Hepatocyte (in vitro differentiated cells): ENCODE measurements at regions not wholly inside any gene's neighbourhood (a gene's known extent, or its start where the extent isn't known, plus 50 kb on each side); places are given as distances from the start of the nearest gene placed in this dataset.
"Not testable (repeated sequence)": the region's sequence is repeated elsewhere in the genome, so short reads cannot be mapped to it uniquely, and the experiment has no call there.

Experiments used
- DNase-seq: peaks from one replicate; pipeline ENCODE4 v3.0.0-alpha.2; 2016; ENCODE audit warnings: low spot score
- H2AFZ ChIP-seq: fragments of 200-600 bp; sonication (generic); 2 replicates; pipeline ENCODE4 v1.6.0; 2016; ENCODE audit warnings: antibody characterized with exemption, mild to moderate bottlenecking
- H3K27ac ChIP-seq: fragments of 200-600 bp; sonication (generic); 2 replicates; pipeline ENCODE4 v1.5.1; 2016; ENCODE audit warnings: mild to moderate bottlenecking
- H3K27me3 ChIP-seq: fragments of 200-600 bp; sonication (generic); 2 replicates; pipeline ENCODE4 v1.6.1; 2016
- H3K36me3 ChIP-seq: fragments of 200-600 bp; sonication (generic); replicated peaks from 2 replicates; pipeline ENCODE4 v1.5.1; 2016; ENCODE audit warnings: low read depth; ENCODE audit not compliant: insufficient read depth
- H3K4me1 ChIP-seq: fragments of 200-600 bp; sonication (generic); 2 replicates; pipeline ENCODE4 v1.5.1; 2016; ENCODE audit warnings: mild to moderate bottlenecking, moderate library complexity; ENCODE audit not compliant: insufficient read depth
- H3K4me2 ChIP-seq: fragments of 200-600 bp; sonication (generic); 2 replicates; pipeline ENCODE4 v1.6.0; 2016
- H3K4me3 ChIP-seq: fragments of 200-600 bp; sonication (generic); 2 replicates; pipeline ENCODE4 v1.5.1; 2016; ENCODE audit warnings: mild to moderate bottlenecking
- H3K79me2 ChIP-seq: fragments of 200-600 bp; sonication (generic); 2 replicates; pipeline ENCODE4 v1.6.0; 2017; ENCODE audit warnings: mild to moderate bottlenecking
- H3K9me2 ChIP-seq: fragments of 200-600 bp; sonication (generic); replicated peaks from 2 replicates; pipeline ENCODE4 v1.6.0; 2017; ENCODE audit warnings: mild to moderate bottlenecking; ENCODE audit not compliant: insufficient read depth
- H3K9me3 ChIP-seq: fragments of 200-600 bp; sonication (generic); 2 replicates; pipeline ENCODE4 v1.5.1; 2016; ENCODE audit warnings: low read depth, mild to moderate bottlenecking
- H4K20me1 ChIP-seq: fragments of 200-600 bp; sonication (generic); 2 replicates; pipeline ENCODE4 v1.6.0; 2016; ENCODE audit warnings: mild to moderate bottlenecking; ENCODE audit not compliant: insufficient read depth, poor library complexity, severe bottlenecking
- CTCF ChIP-seq: fragments of 200-600 bp; sonication (generic); IDR thresholded peaks from 2 replicates; pipeline ENCODE4 v1.5.1; 2016; ENCODE audit warnings: antibody characterized with exemption, mild to moderate bottlenecking; ENCODE audit not compliant: poor library complexity
- EZH2 ChIP-seq: fragments of 200-600 bp; sonication (generic); IDR thresholded peaks from 2 replicates; pipeline ENCODE4 v1.6.1; 2016; ENCODE audit warnings: antibody characterized with exemption, mild to moderate bottlenecking, borderline replicate concordance
- EZH2phosphoT487 ChIP-seq: fragments of 200-600 bp; sonication (generic); IDR thresholded peaks from one replicate; pipeline ENCODE4 v1.6.1; 2018; ENCODE audit warnings: antibody characterized with exemption, mild to moderate bottlenecking, low read depth, moderate library complexity; ENCODE audit not compliant: unreplicated experiment, severe bottlenecking
- WGBS: methylation state at CpG from one replicate; pipeline ENCODE4 v1.1.6; 2016; ENCODE audit warnings: low lambda C conversion rate; ENCODE audit errors: missing lambda C conversion rate; 5-methylcytosine and 5-hydroxymethylcytosine counted together

DNA sequence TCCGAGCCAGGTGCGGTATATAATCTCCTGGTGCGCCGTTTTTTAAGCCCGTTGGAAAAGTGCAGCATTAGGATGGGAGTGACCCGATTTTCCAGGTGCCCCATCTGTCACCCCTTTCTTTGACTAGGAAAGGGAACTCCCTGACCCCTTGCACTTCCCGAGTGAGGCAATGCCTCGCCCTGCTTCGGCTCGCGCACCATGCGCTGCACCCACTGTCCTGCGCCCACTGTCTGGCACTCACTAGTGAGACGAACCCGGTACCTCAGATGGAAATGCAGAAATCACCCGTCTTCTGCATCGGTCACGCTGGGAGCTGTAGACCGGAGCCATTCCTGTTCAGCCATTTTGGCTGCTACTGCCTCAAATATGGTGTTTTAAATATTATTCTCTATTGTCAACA lies 198.0 kb downstream of the MEIS1 start:
- H4K20me1 ChIP-seq, H2AFZ ChIP-seq, H3K27ac ChIP-seq, H3K9me2 ChIP-seq, H3K4me2 ChIP-seq, H3K9me3 ChIP-seq, DNase-seq, H3K4me3 ChIP-seq, H3K79me2 ChIP-seq, H3K4me1 ChIP-seq, H3K36me3 ChIP-seq, H3K27me3 ChIP-seq: not testable (repeated sequence)
- WGBS, result 94% methylated on average over 19 of the region's 19 CpGs

GRCh38 chr2:66633631-66634030 lies 198.7 kb downstream of the MEIS1 start:
- Histone ChIP-seq H3K27ac (no peak overlapping the region), H4K20me1 (no peaks in the 10 kb centered on the region), H3K27me3 (no peaks in the 10 kb centered on the region), H2AFZ (no peak overlapping the region), H3K4me1 (no peaks in the 10 kb centered on the region), H3K9me2 (no peaks in the 10 kb centered on the region), H3K79me2 (no peaks in the 10 kb centered on the region), H3K9me3 (no peaks in the 10 kb centered on the region), H3K4me3 (no peak overlapping the region), H3K4me2 (no peak overlapping the region), H3K36me3 (no peaks in the 10 kb centered on the region)
- TF ChIP-seq EZH2 (no peak), CTCF (no peak), EZH2phosphoT487 (no peak)
- DNase-seq, result no peak
- 98% methylated on average over 3 of the region's 3 CpGs for whole genome bisulfite sequencing

DNA sequence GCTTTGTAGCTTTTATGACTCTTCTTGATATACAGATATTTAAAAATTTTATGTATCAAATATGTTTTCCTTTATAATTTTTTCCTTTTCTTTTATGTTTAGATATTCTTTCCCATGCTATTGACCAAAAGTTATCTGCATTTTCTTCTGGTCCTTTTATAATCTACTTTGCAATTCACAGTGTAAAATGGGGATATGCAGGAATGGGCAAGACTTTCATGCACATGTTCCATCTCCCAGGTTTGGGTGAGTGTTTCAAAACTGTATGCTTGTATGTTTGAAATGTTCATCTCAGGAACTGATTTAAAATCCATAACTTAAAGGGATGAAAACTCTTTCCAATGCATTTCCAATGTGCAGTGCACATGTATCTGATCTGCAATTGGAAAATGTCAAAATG lies 199.9 kb downstream of the MEIS1 start:
- TF ChIP-seq CTCF, result no peak
- TF ChIP-seq EZH2phosphoT487, result no peak
- no peak for TF ChIP-seq EZH2
- no peaks in the 10 kb centered on the region for H3K9me3 ChIP-seq
- no peak for DNase-seq
- no peaks in the 10 kb centered on the region for H3K36me3 ChIP-seq
- no peak overlapping the region for H3K4me2 ChIP-seq
- no peaks in the 10 kb centered on the region for H3K27me3 ChIP-seq
- no peaks in the 10 kb centered on the region for H3K9me2 ChIP-seq
- H3K4me3 ChIP-seq, result no peak overlapping the region
- H2AFZ ChIP-seq, result no peak overlapping the region
- no peak overlapping the region for H3K27ac ChIP-seq
- no peaks in the 10 kb centered on the region for H3K4me1 ChIP-seq
- H4K20me1 ChIP-seq, result no peaks in the 10 kb centered on the region
- no peaks in the 10 kb centered on the region for H3K79me2 ChIP-seq

GRCh38 chr2:66641685-66642084 lies 206.8 kb downstream of the MEIS1 start:
- no peak overlapping the region for H3K27ac ChIP-seq
- no peak for DNase-seq
- H3K27me3 ChIP-seq, result no peaks in the 10 kb centered on the region
- no peaks in the 10 kb centered on the region for H3K9me2 ChIP-seq
- no peaks in the 10 kb centered on the region for H4K20me1 ChIP-seq
- H3K9me3 ChIP-seq, result no peaks in the 10 kb centered on the region
- H3K36me3 ChIP-seq, result no peaks in the 10 kb centered on the region
- TF ChIP-seq EZH2 (no peak), EZH2phosphoT487 (no peak), CTCF (no peak)
- no peak overlapping the region for H3K4me3 ChIP-seq
- no peak overlapping the region for H3K4me2 ChIP-seq
- H2AFZ ChIP-seq, result no peak overlapping the region
- H3K79me2 ChIP-seq, result no peaks in the 10 kb centered on the region
- H3K4me1 ChIP-seq, result no peaks in the 10 kb centered on the region
- WGBS, result 95% methylated on average over 6 of the region's 6 CpGs

DNA sequence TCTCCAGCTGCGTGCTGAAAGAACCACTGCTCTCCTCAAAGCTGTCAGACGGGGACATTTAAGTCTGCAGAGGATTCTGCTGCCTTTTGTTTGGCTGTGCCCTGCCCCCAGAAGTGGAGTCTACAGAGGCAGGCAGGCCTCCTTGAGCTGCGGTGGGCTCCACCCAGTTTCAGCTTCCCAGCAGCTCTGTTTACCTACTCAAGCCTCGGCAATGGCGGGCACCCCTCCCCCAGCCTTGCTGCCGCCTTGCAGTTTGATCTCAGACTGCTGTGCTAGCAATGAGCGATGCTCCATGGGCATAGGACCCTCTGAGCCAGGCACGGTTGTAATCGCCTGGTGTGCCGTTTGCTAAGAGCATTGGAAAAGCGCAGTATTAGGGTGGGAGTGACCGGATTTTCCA lies 213.2 kb downstream of the MEIS1 start:
- H3K4me2 ChIP-seq, H3K9me2 ChIP-seq, H4K20me1 ChIP-seq, H3K36me3 ChIP-seq, H3K79me2 ChIP-seq, H2AFZ ChIP-seq, H3K27ac ChIP-seq, DNase-seq, H3K27me3 ChIP-seq, H3K4me3 ChIP-seq, H3K9me3 ChIP-seq, H3K4me1 ChIP-seq: not testable (repeated sequence)
- WGBS, result 63% methylated on average over 12 of the region's 12 CpGs
